HepG2 (cell line): ENCODE measurements at regions not wholly inside any gene's neighbourhood (a gene's known extent, or its start where the extent isn't known, plus 50 kb on each side); places are given as distances from the start of the nearest gene placed in this dataset.

Experiments used
- ARID2 ChIP-seq: sonication (generic); formaldehyde crosslinking; IDR thresholded peaks from 2 replicates; pipeline ENCODE4 v1.8.1; 2022; ENCODE audit warnings: mild to moderate bottlenecking, missing genetic modification reagents, borderline replicate concordance
- ATAD3A ChIP-seq: sonication (generic); formaldehyde crosslinking; IDR thresholded peaks from 2 replicates; pipeline ENCODE4 v1.4.0; 2020; ENCODE audit warnings: missing genetic modification reagents
- CCAR2 ChIP-seq: fragments of 200-400 bp; formaldehyde crosslinking; optimal IDR thresholded peaks from 2 replicates; pipeline ENCODE3; 2018; ENCODE audit warnings: low read depth, mild to moderate bottlenecking, low read length, moderate library complexity
- CREB3 ChIP-seq: sonication (generic); formaldehyde crosslinking; IDR thresholded peaks from 2 replicates; pipeline ENCODE4 v1.5.0; 2020; ENCODE audit warnings: missing genetic modification reagents
- DNMT1 ChIP-seq: sonication (generic); formaldehyde crosslinking; IDR thresholded peaks from 2 replicates; pipeline ENCODE4 v1.5.1; 2020; ENCODE audit warnings: mild to moderate bottlenecking, missing genetic modification reagents
- ELF3 ChIP-seq: IDR thresholded peaks from 2 replicates; pipeline ENCODE4 v1.6.1; 2016; ENCODE audit warnings: missing genetic modification reagents, missing compliant biosample characterization
- KLF6 ChIP-seq: IDR thresholded peaks from 2 replicates; pipeline ENCODE4 v1.8.0; 2016; ENCODE audit warnings: missing biosample characterization, missing genetic modification reagents
- LCORL ChIP-seq, 2 experiments: fragments of 450-650 bp in 1 of 2; sonication (generic) in 1 of 2; formaldehyde crosslinking in 1 of 2; IDR thresholded peaks; 2 replicates each; pipeline versions ENCODE4 v1.5.0 to v1.6.1; 2017 to 2020; ENCODE audit warnings: antibody characterized with exemption in 1 of 2, missing genetic modification reagents in 1 of 2
- MEIS2 ChIP-seq: sonication (generic); formaldehyde crosslinking; IDR thresholded peaks from 2 replicates; pipeline ENCODE4 v1.9.0; 2021; ENCODE audit warnings: mild to moderate bottlenecking, missing genetic modification reagents
- NCOR1 ChIP-seq: fragments of 200-600 bp; sonication (generic); IDR thresholded peaks from 2 replicates; pipeline ENCODE4 v1.7.0; 2017; ENCODE audit warnings: antibody characterized with exemption, low read length, borderline replicate concordance
- NFYC ChIP-seq: IDR thresholded peaks from 2 replicates; pipeline ENCODE4 v1.6.1; 2016; ENCODE audit warnings: missing genetic modification reagents, missing compliant biosample characterization
- PPARG ChIP-seq: conservative IDR thresholded peaks from 2 replicates; pipeline ENCODE4 v1.6.1; 2016; ENCODE audit warnings: missing biosample characterization, missing genetic modification reagents
- SIN3A ChIP-seq: IDR thresholded peaks from 2 replicates; pipeline ENCODE4 v1.6.1; 2011; ENCODE audit warnings: low read depth, mild to moderate bottlenecking, control low read depth, low read length, borderline replicate concordance
- SIX1 ChIP-seq: sonication (generic); formaldehyde crosslinking; IDR thresholded peaks from 2 replicates; pipeline ENCODE4 v1.4.0; 2020; ENCODE audit warnings: missing genetic modification reagents, borderline replicate concordance
- SMAD3 ChIP-seq: sonication (generic); formaldehyde crosslinking; IDR thresholded peaks from 2 replicates; pipeline ENCODE4 v1.4.0; 2020; ENCODE audit warnings: missing genetic modification reagents
- SUZ12 ChIP-seq: fragments of 150-350 bp; IDR thresholded peaks from 2 replicates; pipeline ENCODE4 v1.6.1; 2014; ENCODE audit warnings: low read depth, low read length
- TAF1 ChIP-seq: sonication (generic); formaldehyde crosslinking; IDR thresholded peaks from 2 replicates; pipeline ENCODE4 v1.4.0; 2020; ENCODE audit warnings: missing genetic modification reagents
- TBX2 ChIP-seq: sonication (generic); formaldehyde crosslinking; IDR thresholded peaks from 2 replicates; pipeline ENCODE4 v1.5.0; 2020; ENCODE audit warnings: missing genetic modification reagents, mild to moderate bottlenecking, borderline replicate concordance
- TCF12 ChIP-seq, 2 experiments: fragments of 450-650 bp in 1 of 2; sonication (generic) in 1 of 2; formaldehyde crosslinking in 1 of 2; IDR thresholded peaks; 2 replicates each; pipeline versions ENCODE4 v1.6.1 to v1.8.0; 2017 to 2022; ENCODE audit warnings: antibody characterized with exemption in 1 of 2, mild to moderate bottlenecking in 1 of 2, missing genetic modification reagents in 1 of 2, moderate library complexity in 1 of 2
- ZBTB44 ChIP-seq: sonication (generic); formaldehyde crosslinking; IDR thresholded peaks from 2 replicates; pipeline ENCODE4 v1.4.0; 2020; ENCODE audit warnings: missing genetic modification reagents
- ZFP36 ChIP-seq: fragments of 150-350 bp; IDR thresholded peaks from 2 replicates; pipeline ENCODE4 v1.6.1; 2018; ENCODE audit warnings: borderline replicate concordance, low read length, low read depth; ENCODE audit not compliant: partially characterized antibody
- ZNF337 ChIP-seq: sonication (generic); formaldehyde crosslinking; IDR thresholded peaks from 2 replicates; pipeline ENCODE4 v1.5.1; 2020; ENCODE audit warnings: missing genetic modification reagents, low read depth, mild to moderate bottlenecking, borderline replicate concordance
- ZNF530 ChIP-seq: sonication (generic); formaldehyde crosslinking; IDR thresholded peaks from 2 replicates; pipeline ENCODE4 v1.5.0; 2020; ENCODE audit warnings: low read depth, mild to moderate bottlenecking, missing genetic modification reagents
- ZNF703 ChIP-seq: sonication (generic); formaldehyde crosslinking; IDR thresholded peaks from 2 replicates; pipeline ENCODE4 v1.5.1; 2020; ENCODE audit warnings: missing genetic modification reagents, mild to moderate bottlenecking, moderate library complexity, borderline replicate concordance
- ZNF724P ChIP-seq: sonication (generic); formaldehyde crosslinking; IDR thresholded peaks from 2 replicates; pipeline ENCODE4 v1.8.0; 2022; ENCODE audit warnings: missing genetic modification reagents, borderline replicate concordance
- TF ChIP-seq, protein P1 (sequence below): sonication (generic); formaldehyde crosslinking; IDR thresholded peaks from 2 replicates; pipeline ENCODE4 v1.8.1; 2023; ENCODE audit warnings: mild to moderate bottlenecking, missing genetic modification reagents, borderline replicate concordance

DNA sequence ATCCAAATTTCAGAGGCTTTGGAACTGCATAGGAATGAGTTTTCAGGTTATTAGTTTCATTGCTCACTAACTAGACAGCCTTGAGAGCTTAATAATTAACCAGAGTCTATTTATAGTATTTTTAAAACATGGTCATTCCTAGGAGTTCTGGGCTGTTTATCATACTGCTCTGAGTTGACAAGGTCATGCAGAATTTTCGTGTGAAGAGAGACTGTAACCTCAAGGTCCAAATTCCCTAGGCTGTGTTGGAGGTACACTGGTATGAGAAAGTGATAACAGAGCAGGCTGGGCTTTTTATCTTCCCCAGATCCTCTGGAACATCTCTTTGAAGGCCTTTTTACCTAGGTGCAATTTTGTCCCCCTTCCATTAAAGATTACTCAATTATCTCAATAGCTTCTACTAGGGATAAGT is 736.3 kb downstream of the LTN1 start (continued):
- no peak for TF ChIP-seq LCORL (IDR thresholded peaks at IDR 0.05)
- peak; percentile 69; the same call in 1 of the 2 replicates for TF ChIP-seq LCORL (CRISPR knock-in tag; IDR thresholded peaks at IDR 0.05)
- TF ChIP-seq CCAR2 = no peak
- no peak for TF ChIP-seq ZNF337 (CRISPR knock-in tag)
- 0 out of 2 replicates have a peak, but pooled peaks have one; percentile 48 for TF ChIP-seq ELF3
- peak; percentile 82 for TF ChIP-seq SMAD3 (CRISPR knock-in tag)
- TF ChIP-seq, protein P1, sequence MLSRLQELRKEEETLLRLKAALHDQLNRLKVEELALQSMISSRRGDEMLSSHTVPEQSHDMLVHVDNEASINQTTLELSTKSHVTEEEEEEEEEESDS (CRISPR knock-in tag) = no peak
- TF ChIP-seq CREB3 (CRISPR knock-in tag) = no peak
- TF ChIP-seq ZNF703 (CRISPR knock-in tag) = no peak
- no peak for TF ChIP-seq ZNF724P
- TF ChIP-seq TAF1 (CRISPR knock-in tag) = no peak
- peak; percentile 63; the same call in 1 of the 2 replicates for TF ChIP-seq NCOR1
- TF ChIP-seq ZBTB44 (CRISPR knock-in tag) = no peak
- no peak for TF ChIP-seq ATAD3A (CRISPR knock-in tag)
- TF ChIP-seq SIX1 (CRISPR knock-in tag) = peak; percentile 54; the same call in 1 of the 2 replicates
- TF ChIP-seq ARID2 = no peak
- TF ChIP-seq MEIS2 (CRISPR knock-in tag) = 0 out of 2 replicates have a peak, but pooled peaks have one; percentile 71
- TF ChIP-seq TBX2 = peak; percentile 79
- TF ChIP-seq ZNF530 (CRISPR knock-in tag) = no peak
- TF ChIP-seq ZFP36 = no peak
- no peak for TF ChIP-seq SIN3A
- TF ChIP-seq NFYC = no peak
- peak; percentile 43; the same call in 1 of the 2 replicates for TF ChIP-seq PPARG
- TF ChIP-seq TCF12 (IDR thresholded peaks at IDR 0.05) = no peak
- no peak for TF ChIP-seq TCF12 (CRISPR knock-in tag; IDR thresholded peaks at IDR 0.05)
- TF ChIP-seq DNMT1 = no peak
- TF ChIP-seq KLF6 (CRISPR knock-in tag) = no peak
- TF ChIP-seq SUZ12 = no peak
